ENCODE measurements at regions not wholly inside any gene's neighbourhood (a gene's known extent, or its start where the extent isn't known, plus 50 kb on each side); places are given as distances from the start of the nearest gene placed in this dataset.

DNA sequence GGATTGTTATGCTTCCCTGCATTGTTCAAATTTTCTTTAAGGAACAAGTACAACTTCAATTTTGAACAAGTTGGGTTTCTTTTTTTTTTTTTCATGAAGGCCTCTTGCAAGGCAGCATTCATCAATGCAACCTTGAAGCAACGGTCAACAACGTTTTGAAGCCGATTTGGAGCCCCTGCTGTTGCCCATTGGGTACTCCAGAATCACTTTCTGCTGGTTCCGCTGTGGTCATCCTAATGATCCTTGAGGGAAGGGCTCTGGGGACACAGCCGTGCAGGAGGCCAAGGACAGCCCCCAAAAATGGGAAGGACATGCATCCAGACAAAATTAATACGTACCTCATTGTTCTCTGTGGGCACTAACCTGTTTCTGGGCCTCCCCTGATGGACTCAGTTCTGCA, 84.6 kb upstream of the MGMT start:
- no peaks in the 10 kb centered on the region for H3K27me3 ChIP-seq (ENCODE audit: control insufficient read depth in 2 of 2, insufficient read depth in 2 of 2, low read length in 2 of 2)
- no peaks in the 10 kb centered on the region for H3K9me1 ChIP-seq (ENCODE audit: control insufficient read depth, insufficient read depth, low read length)
- H2AFZ ChIP-seq (ENCODE audit: low read depth, low read length): no peak overlapping the region
- no peaks in the 10 kb centered on the region for H4K20me1 ChIP-seq (replicated peaks; ENCODE audit: control insufficient read depth, insufficient read depth, low read length)
- no peaks in the 10 kb centered on the region for H3K4me1 ChIP-seq (replicated peaks in 1 of 2; ENCODE audit: control insufficient read depth in 2 of 2, insufficient read depth in 2 of 2, low read length in 2 of 2)
- intact Hi-C loops (cut with micrococcal nuclease): no loop called here
- in situ Hi-C loops (cut with MboI): no loop called here
- CTCF ChIA-PET (ENCODE audit: low intra/inter-chr PET ratio): no interaction called here
- DNase-seq (ENCODE audit: extremely low read depth in 1 of 4, low spot score in 3 of 4) (no peak), FAIRE-seq (no peak), ATAC-seq (no peak)
- no peaks in the 10 kb centered on the region for H3K36me3 ChIP-seq (ENCODE audit: control insufficient read depth, insufficient read depth, low read length)
- no peak for TF ChIP-seq ZC3H11A (IDR thresholded peaks at IDR 0.05; ENCODE audit: low read depth, low read length)
- TF ChIP-seq SIRT6 (IDR thresholded peaks at IDR 0.05; ENCODE audit: low read depth, low read length): no peak
- no peak for TF ChIP-seq POLR2B (IDR thresholded peaks at IDR 0.05; ENCODE audit: low read depth, partially characterized antibody)
- no peak for TF ChIP-seq U2AF1 (optimal IDR thresholded peaks at IDR 0.05; ENCODE audit: low read depth, low read length)
- TF ChIP-seq ZNF133 (CRISPR knock-in tag; IDR thresholded peaks at IDR 0.05): no peak
- TF ChIP-seq TAF1 (IDR thresholded peaks at IDR 0.05; ENCODE audit: control insufficient read depth, extremely low read depth, insufficient read depth, low read length, severe bottlenecking): no peak
- TF ChIP-seq, protein P1, sequence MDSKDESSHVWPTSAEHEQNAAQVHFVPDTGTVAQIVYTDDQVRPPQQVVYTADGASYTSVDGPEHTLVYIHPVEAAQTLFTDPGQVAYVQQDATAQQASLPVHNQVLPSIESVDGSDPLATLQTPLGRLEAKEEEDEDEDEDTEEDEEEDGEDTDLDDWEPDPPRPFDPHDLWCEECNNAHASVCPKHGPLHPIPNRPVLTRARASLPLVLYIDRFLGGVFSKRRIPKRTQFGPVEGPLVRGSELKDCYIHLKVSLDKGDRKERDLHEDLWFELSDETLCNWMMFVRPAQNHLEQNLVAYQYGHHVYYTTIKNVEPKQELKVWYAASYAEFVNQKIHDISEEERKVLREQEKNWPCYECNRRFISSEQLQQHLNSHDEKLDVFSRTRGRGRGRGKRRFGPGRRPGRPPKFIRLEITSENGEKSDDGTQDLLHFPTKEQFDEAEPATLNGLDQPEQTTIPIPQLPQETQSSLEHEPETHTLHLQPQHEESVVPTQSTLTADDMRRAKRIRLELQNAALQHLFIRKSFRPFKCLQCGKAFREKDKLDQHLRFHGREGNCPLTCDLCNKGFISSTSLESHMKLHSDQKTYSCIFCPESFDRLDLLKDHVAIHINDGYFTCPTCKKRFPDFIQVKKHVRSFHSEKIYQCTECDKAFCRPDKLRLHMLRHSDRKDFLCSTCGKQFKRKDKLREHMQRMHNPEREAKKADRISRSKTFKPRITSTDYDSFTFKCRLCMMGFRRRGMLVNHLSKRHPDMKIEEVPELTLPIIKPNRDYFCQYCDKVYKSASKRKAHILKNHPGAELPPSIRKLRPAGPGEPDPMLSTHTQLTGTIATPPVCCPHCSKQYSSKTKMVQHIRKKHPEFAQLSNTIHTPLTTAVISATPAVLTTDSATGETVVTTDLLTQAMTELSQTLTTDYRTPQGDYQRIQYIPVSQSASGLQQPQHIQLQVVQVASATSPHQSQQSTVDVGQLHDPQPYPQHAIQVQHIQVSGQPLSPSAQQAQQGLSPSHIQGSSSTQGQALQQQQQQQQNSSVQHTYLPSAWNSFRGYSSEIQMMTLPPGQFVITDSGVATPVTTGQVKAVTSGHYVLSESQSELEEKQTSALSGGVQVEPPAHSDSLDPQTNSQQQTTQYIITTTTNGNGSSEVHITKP (IDR thresholded peaks at IDR 0.05; ENCODE audit: partially characterized antibody): no peak
- TF ChIP-seq SP2 (IDR thresholded peaks at IDR 0.05; ENCODE audit: extremely low read depth, low read depth, low read length, poor library complexity, severe bottlenecking): no peak
- TF ChIP-seq ZNF436 (CRISPR knock-in tag; IDR thresholded peaks at IDR 0.05): no peak
- TF ChIP-seq SRF (CRISPR knock-in tag; IDR thresholded peaks at IDR 0.05): no peak
- 0% methylated on average over 5 of the region's 6 CpGs for WGBS (ENCODE audit: insufficient coverage, low coverage, missing lambda C conversion rate)
- POLR2A ChIA-PET: no interaction called here
- H3K4me2 ChIP-seq (ENCODE audit: insufficient read depth, low read length): no peak overlapping the region
- H3K9me3 ChIP-seq (replicated peaks; ENCODE audit: control insufficient read depth, insufficient read depth, low read depth, low read length): no peaks in the 10 kb centered on the region
- BruUV-seq (replicated peaks): no TSS peak
- no peaks in the 10 kb centered on the region for H3K79me2 ChIP-seq (ENCODE audit: control insufficient read depth, insufficient read depth, low read length)
- no peak overlapping the region for H3K9ac ChIP-seq (ENCODE audit: insufficient read depth in 1 of 2, low read depth in 2 of 2, low read length in 2 of 2)
- H3K4me3 ChIP-seq: no peak overlapping the region
- no peak overlapping the region for H3K27ac ChIP-seq (ENCODE audit: extremely low read depth, low read depth, low read length)

Measured in K562 (cell line).